ENCODE measurements at regions not wholly inside any gene's neighbourhood (a gene's known extent, or its start where the extent isn't known, plus 50 kb on each side); places are given as distances from the start of the nearest gene placed in this dataset.

DNA sequence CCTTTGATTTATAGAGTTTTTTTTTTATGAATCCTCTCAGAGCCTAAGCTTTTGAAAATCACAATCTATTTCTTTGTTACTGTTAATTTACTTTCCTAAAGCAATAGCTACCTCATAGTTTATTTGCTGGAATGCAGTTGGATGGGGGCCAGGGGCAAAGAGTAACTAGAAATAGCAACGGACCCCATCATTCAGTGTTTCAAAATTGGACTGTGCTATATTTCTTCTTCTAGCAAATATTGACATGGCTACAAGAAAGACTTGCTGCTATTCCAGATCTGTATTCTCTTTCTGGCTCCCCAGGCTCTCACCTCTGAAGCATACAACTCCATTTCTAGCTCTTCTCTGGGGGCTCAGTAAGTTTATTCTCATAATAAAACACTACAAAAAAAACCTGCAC, 661.6 kb upstream of the NRG3 start:
- ATAC-seq (ENCODE audit: low read depth) (no peak), DNase-seq (ENCODE audit: low spot score) (no peak)
- no peak overlapping the region for H3K4me3 ChIP-seq (ENCODE audit: severe bottlenecking)
- no peaks in the 10 kb centered on the region for H3K27me3 ChIP-seq (ENCODE audit: insufficient read depth, poor library complexity, severe bottlenecking)
- no peaks in the 10 kb centered on the region for H3K4me1 ChIP-seq (ENCODE audit: insufficient read depth, poor library complexity, severe bottlenecking)
- TF ChIP-seq, protein P1, sequence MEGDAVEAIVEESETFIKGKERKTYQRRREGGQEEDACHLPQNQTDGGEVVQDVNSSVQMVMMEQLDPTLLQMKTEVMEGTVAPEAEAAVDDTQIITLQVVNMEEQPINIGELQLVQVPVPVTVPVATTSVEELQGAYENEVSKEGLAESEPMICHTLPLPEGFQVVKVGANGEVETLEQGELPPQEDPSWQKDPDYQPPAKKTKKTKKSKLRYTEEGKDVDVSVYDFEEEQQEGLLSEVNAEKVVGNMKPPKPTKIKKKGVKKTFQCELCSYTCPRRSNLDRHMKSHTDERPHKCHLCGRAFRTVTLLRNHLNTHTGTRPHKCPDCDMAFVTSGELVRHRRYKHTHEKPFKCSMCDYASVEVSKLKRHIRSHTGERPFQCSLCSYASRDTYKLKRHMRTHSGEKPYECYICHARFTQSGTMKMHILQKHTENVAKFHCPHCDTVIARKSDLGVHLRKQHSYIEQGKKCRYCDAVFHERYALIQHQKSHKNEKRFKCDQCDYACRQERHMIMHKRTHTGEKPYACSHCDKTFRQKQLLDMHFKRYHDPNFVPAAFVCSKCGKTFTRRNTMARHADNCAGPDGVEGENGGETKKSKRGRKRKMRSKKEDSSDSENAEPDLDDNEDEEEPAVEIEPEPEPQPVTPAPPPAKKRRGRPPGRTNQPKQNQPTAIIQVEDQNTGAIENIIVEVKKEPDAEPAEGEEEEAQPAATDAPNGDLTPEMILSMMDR (IDR thresholded peaks at IDR 0.05; ENCODE audit: poor library complexity, severe bottlenecking), result no peak
- no peaks in the 10 kb centered on the region for H3K36me3 ChIP-seq (ENCODE audit: low read depth)
- no peak overlapping the region for H3K27ac ChIP-seq (ENCODE audit: poor library complexity, severe bottlenecking)
- no peaks in the 10 kb centered on the region for H3K9me3 ChIP-seq (ENCODE audit: severe bottlenecking)

DNA sequence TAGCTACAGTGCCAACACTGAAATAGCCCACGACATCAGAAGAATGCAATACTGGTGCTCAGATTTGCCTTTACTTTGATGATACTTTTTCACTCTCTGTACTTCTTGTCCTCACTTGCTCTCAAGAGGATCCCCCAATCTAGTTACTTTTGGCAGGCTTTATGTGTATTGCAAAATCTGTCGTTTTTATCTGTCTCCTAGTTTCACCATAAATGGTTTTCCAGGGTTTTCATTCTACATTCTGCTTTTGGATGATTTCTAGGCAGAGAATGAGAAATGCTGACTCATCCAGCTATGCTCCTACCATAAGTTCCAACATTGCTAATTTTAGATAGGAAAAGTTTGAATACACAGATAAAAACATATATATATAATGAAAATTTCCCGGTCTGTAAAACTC, 659.5 kb upstream of the NRG3 start:
- H3K36me3 ChIP-seq (ENCODE audit: low read depth), result no peaks in the 10 kb centered on the region
- H3K27ac ChIP-seq (ENCODE audit: poor library complexity, severe bottlenecking), result no peak overlapping the region
- H3K4me1 ChIP-seq (ENCODE audit: insufficient read depth, poor library complexity, severe bottlenecking), result no peaks in the 10 kb centered on the region
- DNase-seq (ENCODE audit: low spot score) (no peak), ATAC-seq (ENCODE audit: low read depth) (no peak)
- H3K4me3 ChIP-seq (ENCODE audit: severe bottlenecking), result no peak overlapping the region
- H3K27me3 ChIP-seq (ENCODE audit: insufficient read depth, poor library complexity, severe bottlenecking), result no peaks in the 10 kb centered on the region
- no peaks in the 10 kb centered on the region for H3K9me3 ChIP-seq (ENCODE audit: severe bottlenecking)
- TF ChIP-seq, protein P1 (IDR thresholded peaks at IDR 0.05; ENCODE audit: poor library complexity, severe bottlenecking), result no peak

DNA sequence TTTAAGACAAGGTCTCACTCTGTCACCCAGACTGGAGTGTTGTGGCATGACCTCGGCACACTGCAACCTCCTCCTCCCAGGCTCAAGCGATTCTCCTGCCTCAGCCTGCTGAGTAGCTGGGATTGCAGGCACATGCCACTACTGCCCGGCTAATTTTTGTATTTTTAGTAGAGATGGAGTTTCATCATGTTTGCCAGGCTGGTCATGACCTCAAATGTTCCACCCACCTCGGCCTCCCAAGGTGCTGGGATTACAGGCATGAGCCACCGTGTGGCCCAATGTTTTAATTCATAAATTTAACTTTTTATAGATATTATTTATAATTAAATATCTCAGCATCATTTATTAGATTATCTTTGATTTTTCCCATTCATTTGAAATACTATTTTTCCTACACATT, 658.0 kb upstream of the NRG3 start:
- Histone ChIP-seq H3K9me3 (ENCODE audit: severe bottlenecking) (no peaks in the 10 kb centered on the region), H3K36me3 (ENCODE audit: low read depth) (no peaks in the 10 kb centered on the region), H3K27me3 (ENCODE audit: insufficient read depth, poor library complexity, severe bottlenecking) (no peaks in the 10 kb centered on the region), H3K27ac (ENCODE audit: poor library complexity, severe bottlenecking) (no peak overlapping the region), H3K4me1 (ENCODE audit: insufficient read depth, poor library complexity, severe bottlenecking) (no peaks in the 10 kb centered on the region), H3K4me3 (ENCODE audit: severe bottlenecking) (no peak overlapping the region)
- TF ChIP-seq, protein P1 (IDR thresholded peaks at IDR 0.05; ENCODE audit: poor library complexity, severe bottlenecking), result no peak
- no peak for ATAC-seq (ENCODE audit: low read depth)
- DNase-seq (ENCODE audit: low spot score), result no peak

DNA sequence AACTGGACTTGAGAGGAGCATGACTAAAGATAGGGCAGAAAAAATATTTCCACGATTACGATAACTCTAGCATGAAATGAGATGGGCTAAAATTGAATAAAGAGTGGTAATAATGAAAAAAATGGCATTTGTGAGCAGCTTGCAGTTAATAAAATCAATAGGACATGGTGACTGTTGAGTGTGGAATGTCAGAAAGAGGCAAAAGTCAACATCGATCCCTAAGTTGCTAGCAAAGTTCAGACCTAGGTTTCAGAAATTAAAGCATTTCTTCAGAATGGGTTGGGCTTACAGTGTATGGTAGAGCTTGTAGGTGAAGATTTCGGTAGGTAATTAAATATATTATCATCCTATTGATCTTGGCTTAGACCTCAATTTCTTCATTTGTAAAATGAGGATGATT, 656.7 kb upstream of the NRG3 start:
- Histone ChIP-seq H3K4me3 (ENCODE audit: severe bottlenecking) (no peak overlapping the region), H3K27me3 (ENCODE audit: insufficient read depth, poor library complexity, severe bottlenecking) (no peaks in the 10 kb centered on the region), H3K9me3 (ENCODE audit: severe bottlenecking) (no peaks in the 10 kb centered on the region), H3K4me1 (ENCODE audit: insufficient read depth, poor library complexity, severe bottlenecking) (no peaks in the 10 kb centered on the region), H3K27ac (ENCODE audit: poor library complexity, severe bottlenecking) (no peak overlapping the region), H3K36me3 (ENCODE audit: low read depth) (no peaks in the 10 kb centered on the region)
- DNase-seq (ENCODE audit: low spot score), result no peak
- no peak for ATAC-seq (ENCODE audit: low read depth)
- TF ChIP-seq, protein P1 (IDR thresholded peaks at IDR 0.05; ENCODE audit: poor library complexity, severe bottlenecking), result no peak

DNA sequence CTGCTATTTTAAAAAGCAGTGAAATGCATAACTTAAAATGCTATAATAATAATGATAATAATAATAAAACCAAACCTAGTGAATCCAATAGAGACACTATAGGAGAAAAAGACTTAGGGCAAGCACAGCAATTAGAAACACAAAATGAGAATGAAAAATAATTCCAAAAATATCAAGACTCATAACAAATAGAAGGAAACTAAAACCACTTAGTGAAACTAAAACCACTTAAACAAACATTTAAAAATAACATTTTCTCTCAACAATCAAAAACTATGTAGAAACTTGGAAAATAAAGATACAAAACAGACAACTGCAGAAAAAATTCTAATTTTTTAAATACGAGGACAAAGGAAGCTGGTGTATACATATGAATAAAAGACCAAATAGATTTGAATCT, 655.2 kb upstream of the NRG3 start:
- ATAC-seq (ENCODE audit: low read depth), result no peak
- TF ChIP-seq, protein P1 (IDR thresholded peaks at IDR 0.05; ENCODE audit: poor library complexity, severe bottlenecking), result no peak
- H3K27me3 ChIP-seq (ENCODE audit: insufficient read depth, poor library complexity, severe bottlenecking), result no peaks in the 10 kb centered on the region
- no peaks in the 10 kb centered on the region for H3K9me3 ChIP-seq (ENCODE audit: severe bottlenecking)
- no peak overlapping the region for H3K4me3 ChIP-seq (ENCODE audit: severe bottlenecking)
- no peak overlapping the region for H3K27ac ChIP-seq (ENCODE audit: poor library complexity, severe bottlenecking)
- no peaks in the 10 kb centered on the region for H3K36me3 ChIP-seq (ENCODE audit: low read depth)
- DNase-seq (ENCODE audit: low spot score), result no peak
- no peaks in the 10 kb centered on the region for H3K4me1 ChIP-seq (ENCODE audit: insufficient read depth, poor library complexity, severe bottlenecking)

Data from RWPE2 (cell line).